HEK293 (cell line): ENCODE measurements at regions not wholly inside any gene's neighbourhood (a gene's known extent, or its start where the extent isn't known, plus 50 kb on each side); places are given as distances from the start of the nearest gene placed in this dataset.

ENCODE experiments used
- CTCF ChIA-PET: fragments of 350-600 bp; formaldehyde crosslinking; extraction: SDS; loops from one replicate; lab custom pipeline; 2021; ENCODE audit warnings: antibody characterized with exemption; lab: Yijun Ruan, JAX
- POLR2A ChIA-PET: fragments of 300-600 bp; formaldehyde crosslinking; extraction: SDS; loops from one replicate; lab custom pipeline; 2020; ENCODE audit warnings: antibody characterized with exemption, inconsistent platforms; lab: Yijun Ruan, JAX
- H3K27ac ChIP-seq: fragments of 200-500 bp; sonication (Bioruptor generic); 2 replicates; pipeline ENCODE4 v1.5.1; 2014; ENCODE audit warnings: low read depth, low read length, control low read depth, inconsistent platforms; ENCODE audit errors: extremely low read depth
- H3K36me3 ChIP-seq, 2 experiments: fragments of 200-500 bp in 1 of 2; sonication (Bioruptor generic) in 1 of 2; 1 replicate in 1 of 2; 2 replicates in 1 of 2; pipeline ENCODE4 v1.5.1; 2014 to 2017; ENCODE audit warnings: inconsistent platforms in 2 of 2, low read length in 2 of 2; ENCODE audit not compliant: control insufficient read depth in 2 of 2, insufficient read depth in 1 of 2
- H3K4me1 ChIP-seq: fragments of 200-500 bp; sonication (Bioruptor generic); 2 replicates; pipeline ENCODE4 v1.5.1; 2014; ENCODE audit warnings: mild to moderate bottlenecking, low read length, inconsistent platforms; ENCODE audit not compliant: control insufficient read depth, insufficient read depth
- H3K4me3 ChIP-seq: 2 replicates; pipeline ENCODE4 v1.5.1; 2011; ENCODE audit warnings: low read depth, mild to moderate bottlenecking, control low read depth, low read length, moderate library complexity
- H3K9me3 ChIP-seq: fragments of 200-500 bp; sonication (Bioruptor generic); 2 replicates; pipeline ENCODE4 v1.5.1; 2014; ENCODE audit warnings: low read depth, low read length, inconsistent platforms; ENCODE audit not compliant: control insufficient read depth, insufficient read depth
- CTCF ChIP-seq: fragments of 450-650 bp; formaldehyde crosslinking; IDR thresholded peaks from 2 replicates; pipeline ENCODE4 v1.5.1; 2016; ENCODE audit warnings: missing biosample characterization, missing genetic modification characterization
- ELK4 ChIP-seq: IDR thresholded peaks from 2 replicates; pipeline ENCODE4 v1.6.1; 2011; ENCODE audit warnings: mild to moderate bottlenecking, low read depth, low read length, borderline replicate concordance
- HIC1 ChIP-seq: fragments of 450-650 bp; formaldehyde crosslinking; IDR thresholded peaks from 2 replicates; pipeline ENCODE4 v1.5.1; 2016; ENCODE audit warnings: missing biosample characterization, missing genetic modification characterization
- IKZF3 ChIP-seq: fragments of 450-650 bp; IDR thresholded peaks from 2 replicates; pipeline ENCODE4 v1.5.0; 2018; ENCODE audit warnings: missing biosample characterization, mild to moderate bottlenecking, missing genetic modification characterization, moderate library complexity
- KLF7 ChIP-seq: fragments of 450-650 bp; formaldehyde crosslinking; IDR thresholded peaks from 2 replicates; pipeline ENCODE4 v1.5.1; 2016; ENCODE audit warnings: missing biosample characterization, missing genetic modification characterization, borderline replicate concordance
- ZBTB1 ChIP-seq: fragments of 450-650 bp; formaldehyde crosslinking; IDR thresholded peaks from 2 replicates; pipeline ENCODE4 v1.5.1; 2016; ENCODE audit warnings: missing biosample characterization, missing genetic modification characterization
- ZBTB21 ChIP-seq: fragments of 450-650 bp; formaldehyde crosslinking; IDR thresholded peaks from 2 replicates; pipeline ENCODE4 v1.5.1; 2017; ENCODE audit warnings: missing biosample characterization, missing genetic modification characterization
- ZBTB8A ChIP-seq: fragments of 450-650 bp; formaldehyde crosslinking; IDR thresholded peaks from 2 replicates; pipeline ENCODE4 v1.5.1; 2016; ENCODE audit warnings: missing biosample characterization, missing genetic modification characterization
- ZFP3 ChIP-seq: fragments of 450-650 bp; formaldehyde crosslinking; IDR thresholded peaks from 2 replicates; pipeline ENCODE4 v1.5.1; 2016; ENCODE audit warnings: low read depth, missing biosample characterization, missing genetic modification characterization
- ZFP41 ChIP-seq: fragments of 450-650 bp; formaldehyde crosslinking; IDR thresholded peaks from 2 replicates; pipeline ENCODE4 v1.5.1; 2016; ENCODE audit warnings: missing biosample characterization, missing genetic modification characterization, borderline replicate concordance
- ZIC2 ChIP-seq: fragments of 450-650 bp; formaldehyde crosslinking; IDR thresholded peaks from 2 replicates; pipeline ENCODE4 v1.5.1; 2016; ENCODE audit warnings: missing biosample characterization, missing genetic modification characterization
- ZNF10 ChIP-seq: fragments of 450-650 bp; formaldehyde crosslinking; IDR thresholded peaks from 2 replicates; pipeline ENCODE4 v1.5.1; 2017; ENCODE audit warnings: missing biosample characterization, missing genetic modification characterization
- ZNF362 ChIP-seq: fragments of 450-650 bp; formaldehyde crosslinking; IDR thresholded peaks from 2 replicates; pipeline ENCODE4 v1.5.1; 2016; ENCODE audit warnings: missing biosample characterization, missing genetic modification characterization
- ZNF560 ChIP-seq: fragments of 450-650 bp; formaldehyde crosslinking; IDR thresholded peaks from 2 replicates; pipeline ENCODE4 v1.5.1; 2017; ENCODE audit warnings: missing biosample characterization, missing genetic modification characterization, borderline replicate concordance
- ZNF626 ChIP-seq: fragments of 450-650 bp; sonication (Bioruptor Pico); formaldehyde crosslinking; IDR thresholded peaks from 2 replicates; pipeline ENCODE4 v1.5.1; 2018; ENCODE audit warnings: missing biosample characterization, missing genetic modification characterization, inconsistent platforms

- Histone ChIP-seq H3K4me1 (no peaks in the 10 kb centered on the region), H3K27ac (no peak overlapping the region), H3K36me3 (no peaks in the 10 kb centered on the region), H3K9me3 (no peaks in the 10 kb centered on the region), H3K4me3 (no peak overlapping the region)
- ChIA-PET CTCF (no interaction called here), POLR2A (no interaction called here)
- TF ChIP-seq ZNF10 (tag by site-specific recombination), result no peak
- no peak for TF ChIP-seq ZBTB1 (tag by site-specific recombination)
- TF ChIP-seq ZBTB21 (tag by site-specific recombination), result no peak
- no peak for TF ChIP-seq ZBTB8A (tag by site-specific recombination)
- no peak for TF ChIP-seq ZFP41 (tag by site-specific recombination)
- no peak for TF ChIP-seq ZNF626 (tag by site-specific recombination)
- TF ChIP-seq ELK4, result no peak
- TF ChIP-seq ZIC2, result no peak
- no peak for TF ChIP-seq IKZF3 (tag by site-specific recombination)
- TF ChIP-seq HIC1, result no peak
- no peak for TF ChIP-seq KLF7 (tag by site-specific recombination)
- TF ChIP-seq ZNF560 (tag by site-specific recombination), result no peak
Observed at GRCh38 chr1:57594002-57594401, 170.1 kb upstream of the DAB1 start.

- no peak overlapping the region for H3K27ac ChIP-seq
- ChIA-PET POLR2A (no interaction called here), CTCF (no interaction called here)
- no peak for TF ChIP-seq ZFP3 (tag by site-specific recombination)
- TF ChIP-seq CTCF, result no peak
- no peak for TF ChIP-seq HIC1
- TF ChIP-seq ZNF362 (tag by site-specific recombination), result no peak
- H3K4me3 ChIP-seq, result no peak overlapping the region
- H3K36me3 ChIP-seq, result no peaks in the 10 kb centered on the region
- no peaks in the 10 kb centered on the region for H3K4me1 ChIP-seq
- H3K9me3 ChIP-seq, result no peaks in the 10 kb centered on the region
Observed at GRCh38 chr1:57591842-57592241, 168.0 kb upstream of the DAB1 start.
